ENCODE measurements at regions not wholly inside any gene's neighbourhood (a gene's known extent, or its start where the extent isn't known, plus 50 kb on each side); places are given as distances from the start of the nearest gene placed in this dataset.

DNA sequence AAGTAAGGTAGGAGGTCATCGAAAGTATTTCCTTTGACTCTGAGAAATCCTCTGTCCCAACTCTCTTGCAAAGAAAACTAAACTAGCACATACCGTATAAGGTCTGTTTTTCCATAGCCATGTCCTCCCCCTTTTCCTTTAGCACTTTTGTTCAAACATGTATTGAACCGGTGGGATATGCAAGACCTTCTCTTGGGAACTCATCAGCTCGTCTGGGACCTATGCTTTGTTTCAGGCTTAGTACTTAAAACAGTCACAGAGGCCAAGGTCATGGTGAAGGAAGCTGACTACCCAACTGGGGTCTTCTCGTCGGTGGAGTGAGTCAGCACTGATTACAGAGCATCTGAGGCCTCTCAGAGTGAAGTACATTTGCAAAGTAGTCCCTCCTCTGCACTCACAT is 185.0 kb downstream of the ZBTB18 start:
- Histone ChIP-seq H3K4me3 (ENCODE audit: low read length) (no peak overlapping the region), H3K4me1 (ENCODE audit: insufficient read depth, low read length) (peaks cover 11% of the 10 kb centered on the region), H3K9me3 (ENCODE audit: low read length) (no peaks in the 10 kb centered on the region), H3K36me3 (ENCODE audit: insufficient read depth, low read length) (no peaks in the 10 kb centered on the region), H3K27me3 (ENCODE audit: insufficient read depth, low read length, poor library complexity, severe bottlenecking) (no peaks in the 10 kb centered on the region), H3K27ac (ENCODE audit: low read depth, low read length) (no peak overlapping the region)
- ChIA-PET CTCF (no interaction called here), POLR2A (no interaction called here)
- peaks cover 2 to 12% (median 7%) of the 10 kb centered on the region in 3 donors for H3K4me1 Mint-ChIP-seq
- no peak overlapping the region for H3K4me3 Mint-ChIP-seq
- H3K27ac Mint-ChIP-seq, result peak overlapping the region in 1 of 8 donors; percentile 76
- H3K27me3 Mint-ChIP-seq, result peaks cover 7 to 15% of the 10 kb centered on the region in 2 donors
- no peak for DNase-seq
- no peaks in the 10 kb centered on the region for H3K36me3 Mint-ChIP-seq
- no peaks in the 10 kb centered on the region for H3K9me3 Mint-ChIP-seq

DNA sequence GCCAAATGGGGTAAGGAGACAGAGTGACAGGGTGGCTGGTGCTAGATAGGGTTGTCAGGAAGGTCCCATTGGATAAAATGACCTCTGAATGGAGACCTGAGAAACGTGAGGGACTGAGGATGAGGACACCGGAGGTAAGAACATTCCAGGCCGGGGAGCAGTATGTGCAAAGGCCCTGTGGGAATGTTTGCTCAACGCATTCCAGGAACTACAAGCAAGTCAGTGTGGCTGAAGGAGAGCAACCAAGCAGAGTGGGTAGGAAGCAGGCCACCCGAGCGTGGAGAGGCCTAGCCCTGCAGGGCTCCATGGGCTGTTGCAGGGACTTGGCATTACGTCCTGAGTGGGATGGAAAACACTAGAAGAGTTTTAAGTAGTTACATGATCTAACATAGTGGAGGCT is 185.6 kb downstream of the ZBTB18 start:
- Histone ChIP-seq H3K4me3 (ENCODE audit: low read length) (no peak overlapping the region), H3K36me3 (ENCODE audit: insufficient read depth, low read length) (no peaks in the 10 kb centered on the region), H3K27me3 (ENCODE audit: insufficient read depth, low read length, poor library complexity, severe bottlenecking) (no peaks in the 10 kb centered on the region), H3K9me3 (ENCODE audit: low read length) (no peaks in the 10 kb centered on the region), H3K4me1 (ENCODE audit: insufficient read depth, low read length) (peaks cover 11% of the 10 kb centered on the region), H3K27ac (ENCODE audit: low read depth, low read length) (no peak overlapping the region)
- ChIA-PET CTCF (no interaction called here), POLR2A (no interaction called here)
- peak overlapping the region in 1 of 8 donors; percentile 76 for H3K27ac Mint-ChIP-seq
- H3K36me3 Mint-ChIP-seq, result no peaks in the 10 kb centered on the region
- peaks cover 4 to 10% of the 10 kb centered on the region in 2 donors for H3K27me3 Mint-ChIP-seq
- no peak for DNase-seq
- H3K4me3 Mint-ChIP-seq, result no peak overlapping the region
- H3K9me3 Mint-ChIP-seq, result no peaks in the 10 kb centered on the region
- peaks cover 2 to 8% (median 7%) of the 10 kb centered on the region in 3 donors for H3K4me1 Mint-ChIP-seq

DNA sequence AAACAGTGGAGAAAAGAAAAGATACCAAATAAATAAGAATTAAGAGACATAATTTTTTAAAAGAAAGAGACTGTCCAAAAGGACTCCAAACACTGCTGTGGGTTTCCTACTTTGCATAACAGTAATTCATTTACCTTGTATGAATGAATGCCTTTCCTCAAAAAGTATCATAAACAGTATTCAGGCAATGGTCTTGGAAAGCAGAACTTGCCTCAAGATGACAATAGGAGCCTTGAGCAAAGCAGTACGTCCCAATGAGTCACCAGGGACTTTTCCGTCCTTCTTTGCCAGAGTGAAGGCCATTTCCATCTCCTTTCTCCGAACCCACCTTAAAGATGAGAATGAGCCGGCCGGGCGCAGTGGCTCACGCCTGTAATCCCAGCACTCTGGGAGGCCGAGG is 186.4 kb downstream of the ZBTB18 start:
- POLR2A ChIA-PET, result no interaction called here

DNA sequence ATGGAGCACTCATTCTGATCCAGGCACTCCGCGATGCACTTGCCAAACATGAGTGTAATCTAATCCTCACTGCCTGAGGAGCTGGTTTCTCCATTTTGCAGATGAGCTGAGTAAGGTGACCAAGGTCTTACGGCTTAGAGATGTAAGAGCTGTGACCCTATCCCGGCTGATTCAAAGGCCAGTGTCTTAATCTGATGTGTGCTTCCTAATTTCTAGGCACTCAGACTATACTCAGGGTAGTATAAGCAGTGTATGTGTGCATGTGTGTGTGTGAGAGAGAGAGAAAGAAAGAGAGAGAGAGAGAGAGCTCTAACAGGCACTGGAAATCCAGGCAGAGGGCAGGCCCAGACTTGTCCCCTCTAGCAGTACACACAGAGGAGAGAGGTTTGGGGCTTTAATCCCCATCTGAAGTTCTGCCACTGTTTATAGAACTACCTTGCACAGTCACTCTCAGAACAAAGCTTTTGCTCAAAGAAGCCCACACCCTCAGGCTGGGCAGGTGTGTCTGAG is 188.2 kb downstream of the ZBTB18 start:
- peaks cover 17% of the 10 kb centered on the region for H3K4me1 ChIP-seq (ENCODE audit: insufficient read depth, low read length)
- H3K9me3 Mint-ChIP-seq, result no peaks in the 10 kb centered on the region
- no peaks in the 10 kb centered on the region for H3K9me3 ChIP-seq (ENCODE audit: low read length)
- no peak overlapping the region for H3K27ac ChIP-seq (ENCODE audit: low read depth, low read length)
- peaks cover 1 to 11% of the 10 kb centered on the region in 2 donors for H3K27me3 Mint-ChIP-seq
- H3K4me3 ChIP-seq (ENCODE audit: low read length), result no peak overlapping the region
- no peaks in the 10 kb centered on the region for H3K27me3 ChIP-seq (ENCODE audit: insufficient read depth, low read length, poor library complexity, severe bottlenecking)
- ChIA-PET CTCF (no interaction called here), POLR2A (interaction anchor here (0.7 kb wide), 1 partner anchor 96 kb away, joined by 3 read pairs; no protein-coding TSS in a partner anchor)
- H3K36me3 ChIP-seq (ENCODE audit: insufficient read depth, low read length), result no peaks in the 10 kb centered on the region
- DNase-seq, result no peak
- no peak overlapping the region for H3K4me3 Mint-ChIP-seq
- H3K27ac Mint-ChIP-seq, result peak overlapping the region in 3 of 8 donors; percentile 32 to 73 (median 59)
- H3K4me1 Mint-ChIP-seq, result peaks cover 7% of the 10 kb centered on the region in 3 donors
- no peaks in the 10 kb centered on the region for H3K36me3 Mint-ChIP-seq

More for the DNA sequence above, 186.4 kb downstream of the ZBTB18 start:
- Mint-ChIP-seq H3K4me3 (no peak overlapping the region), H3K27me3 (peaks cover 3 to 7% of the 10 kb centered on the region in 2 donors), H3K27ac (peak overlapping the region in 1 of 8 donors; percentile 15), H3K4me1 (peaks cover 3 to 9% (median 9%) of the 10 kb centered on the region in 3 donors), H3K9me3 (no peaks in the 10 kb centered on the region), H3K36me3 (no peaks in the 10 kb centered on the region)
- Histone ChIP-seq H3K9me3 (ENCODE audit: low read length) (no peaks in the 10 kb centered on the region), H3K4me1 (ENCODE audit: insufficient read depth, low read length) (peaks cover 13% of the 10 kb centered on the region), H3K27ac (ENCODE audit: low read depth, low read length) (no peak overlapping the region), H3K27me3 (ENCODE audit: insufficient read depth, low read length, poor library complexity, severe bottlenecking) (no peaks in the 10 kb centered on the region), H3K36me3 (ENCODE audit: insufficient read depth, low read length) (no peaks in the 10 kb centered on the region), H3K4me3 (ENCODE audit: low read length) (no peak overlapping the region)
- CTCF ChIA-PET, result no interaction called here
- no peak for DNase-seq

DNA sequence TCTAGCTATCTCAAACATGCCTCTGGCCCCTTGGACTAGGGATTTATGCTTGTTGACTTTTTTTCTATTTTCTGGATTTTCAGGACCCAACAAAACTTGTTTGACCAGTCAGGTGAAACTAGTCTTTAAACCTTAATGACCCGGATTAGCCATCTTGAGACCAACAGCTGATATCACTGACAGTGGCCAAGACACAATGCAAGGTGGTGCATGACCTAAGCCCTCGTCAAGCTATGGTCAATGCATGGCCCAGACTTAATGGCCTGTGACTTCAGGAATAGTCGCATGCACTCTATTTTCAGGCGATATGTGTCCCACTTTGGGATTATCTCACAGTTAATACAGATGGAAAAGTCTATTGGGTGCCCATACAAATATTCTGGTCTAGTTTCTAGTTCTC is 190.4 kb downstream of the ZBTB18 start:
- no peak overlapping the region for H3K4me3 Mint-ChIP-seq
- POLR2A ChIA-PET, result no interaction called here

DNA sequence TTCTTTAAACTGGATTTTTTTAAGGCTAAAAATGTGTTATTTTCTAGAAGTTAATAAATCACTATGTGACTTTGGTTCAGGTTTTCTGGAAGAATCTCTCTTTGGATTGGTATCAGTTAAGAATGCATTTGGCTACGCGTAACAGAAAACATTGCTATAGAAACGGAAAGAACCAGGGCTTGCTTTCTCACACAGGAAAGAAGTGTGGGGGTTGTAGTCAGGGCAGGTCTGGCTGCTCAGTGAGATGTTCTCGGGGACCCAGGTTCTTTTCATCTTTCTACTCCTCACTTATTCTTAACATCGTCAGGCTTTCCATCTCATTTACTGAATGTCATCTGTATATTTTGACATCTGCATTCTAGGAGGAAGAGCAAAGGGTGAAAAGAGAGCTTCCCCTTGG is 191.4 kb downstream of the ZBTB18 start:
- Mint-ChIP-seq H3K9me3 (no peaks in the 10 kb centered on the region), H3K27ac (no peak overlapping the region)
- CTCF ChIA-PET, result no interaction called here

More for the DNA sequence above, 190.4 kb downstream of the ZBTB18 start:
- H3K27me3 ChIP-seq (ENCODE audit: insufficient read depth, low read length, poor library complexity, severe bottlenecking), result no peaks in the 10 kb centered on the region
- no peaks in the 10 kb centered on the region for H3K36me3 ChIP-seq (ENCODE audit: insufficient read depth, low read length)
- no peaks in the 10 kb centered on the region for H3K36me3 Mint-ChIP-seq
- no peak overlapping the region for H3K27ac ChIP-seq (ENCODE audit: low read depth, low read length)
- no peaks in the 10 kb centered on the region for H3K9me3 Mint-ChIP-seq
- no peak for DNase-seq
- H3K4me1 ChIP-seq (ENCODE audit: insufficient read depth, low read length), result peaks cover 17% of the 10 kb centered on the region
- H3K4me1 Mint-ChIP-seq, result peaks cover 7% of the 10 kb centered on the region in 3 donors
- no peaks in the 10 kb centered on the region for H3K9me3 ChIP-seq (ENCODE audit: low read length)
- no peak overlapping the region for H3K27ac Mint-ChIP-seq
- CTCF ChIA-PET, result no interaction called here
- H3K4me3 ChIP-seq (ENCODE audit: low read length), result no peak overlapping the region
- peaks cover 1 to 11% of the 10 kb centered on the region in 2 donors for H3K27me3 Mint-ChIP-seq

DNA sequence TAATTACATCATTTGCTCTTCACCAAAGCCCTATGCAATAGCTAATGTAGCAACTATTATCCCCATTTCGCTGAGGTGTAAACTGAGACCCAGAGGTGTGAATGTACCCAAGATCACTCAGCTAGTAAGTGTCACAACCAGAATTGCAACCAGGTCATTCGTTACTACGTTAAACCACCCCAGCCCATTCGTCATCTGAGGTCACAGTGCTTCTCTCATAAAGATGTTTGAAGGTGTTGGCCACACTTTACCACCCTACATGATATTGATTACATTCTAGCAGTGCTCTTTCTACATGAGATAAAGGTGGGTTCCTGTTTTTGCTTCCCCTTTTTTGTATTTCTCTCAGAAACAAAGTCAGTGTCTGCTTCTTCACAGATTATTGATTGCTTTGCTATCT is 195.3 kb downstream of the ZBTB18 start:
- Mint-ChIP-seq H3K27me3 (peaks cover 0 to 11% of the 10 kb centered on the region in 2 donors), H3K4me1 (peaks cover 4 to 7% (median 5%) of the 10 kb centered on the region in 3 donors), H3K27ac (no peak overlapping the region), H3K36me3 (no peaks in the 10 kb centered on the region), H3K9me3 (no peaks in the 10 kb centered on the region), H3K4me3 (no peak overlapping the region)
- ChIA-PET CTCF (no interaction called here), POLR2A (no interaction called here)
- Histone ChIP-seq H3K36me3 (ENCODE audit: insufficient read depth, low read length) (no peaks in the 10 kb centered on the region), H3K4me3 (ENCODE audit: low read length) (no peak overlapping the region), H3K9me3 (ENCODE audit: low read length) (no peaks in the 10 kb centered on the region), H3K27me3 (ENCODE audit: insufficient read depth, low read length, poor library complexity, severe bottlenecking) (no peaks in the 10 kb centered on the region), H3K27ac (ENCODE audit: low read depth, low read length) (no peak overlapping the region), H3K4me1 (ENCODE audit: insufficient read depth, low read length) (peaks cover 6% of the 10 kb centered on the region)
- DNase-seq, result no peak

More for the DNA sequence above, 191.4 kb downstream of the ZBTB18 start:
- H3K9me3 ChIP-seq (ENCODE audit: low read length), result no peaks in the 10 kb centered on the region
- POLR2A ChIA-PET, result no interaction called here
- H3K27me3 ChIP-seq (ENCODE audit: insufficient read depth, low read length, poor library complexity, severe bottlenecking), result no peaks in the 10 kb centered on the region
- peak in 1 of 5 donors; percentile 13 for DNase-seq
- H3K4me1 ChIP-seq (ENCODE audit: insufficient read depth, low read length), result peaks cover 17% of the 10 kb centered on the region
- H3K27me3 Mint-ChIP-seq, result peaks cover 0 to 11% of the 10 kb centered on the region in 2 donors
- peaks cover 7% of the 10 kb centered on the region in 3 donors for H3K4me1 Mint-ChIP-seq
- no peaks in the 10 kb centered on the region for H3K36me3 Mint-ChIP-seq
- no peak overlapping the region for H3K4me3 Mint-ChIP-seq
- no peak overlapping the region for H3K4me3 ChIP-seq (ENCODE audit: low read length)
- H3K36me3 ChIP-seq (ENCODE audit: insufficient read depth, low read length), result no peaks in the 10 kb centered on the region
- H3K27ac ChIP-seq (ENCODE audit: low read depth, low read length), result no peak overlapping the region

DNA sequence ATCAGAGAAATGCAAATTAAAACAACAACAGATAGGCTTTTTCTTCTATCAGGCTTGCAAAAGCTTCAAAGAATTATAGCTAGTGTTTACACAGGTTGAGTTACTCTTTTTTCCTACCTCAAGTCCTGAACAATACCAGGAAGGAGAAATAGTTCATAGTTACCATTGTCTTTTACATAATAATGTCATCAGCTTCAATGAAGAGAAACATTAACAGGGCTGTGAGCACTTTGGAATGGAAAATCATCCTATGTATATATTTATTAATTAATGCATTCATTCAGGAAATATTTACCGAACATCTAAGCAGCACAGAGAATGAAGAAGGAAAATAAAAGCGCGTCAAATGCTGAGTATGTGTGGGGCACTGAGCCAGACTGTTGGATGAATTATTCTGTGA is 197.3 kb downstream of the ZBTB18 start:
- no peak overlapping the region for H3K4me3 ChIP-seq (ENCODE audit: low read length)

More for the DNA sequence above, 197.3 kb downstream of the ZBTB18 start:
- DNase-seq, result no peak
- Mint-ChIP-seq H3K9me3 (no peaks in the 10 kb centered on the region), H3K36me3 (no peaks in the 10 kb centered on the region), H3K4me3 (no peak overlapping the region), H3K27ac (no peak overlapping the region), H3K4me1 (no peaks in the 10 kb centered on the region), H3K27me3 (peaks cover 0 to 5% of the 10 kb centered on the region in 2 donors)
- no peaks in the 10 kb centered on the region for H3K27me3 ChIP-seq (ENCODE audit: insufficient read depth, low read length, poor library complexity, severe bottlenecking)
- no peaks in the 10 kb centered on the region for H3K36me3 ChIP-seq (ENCODE audit: insufficient read depth, low read length)
- ChIA-PET CTCF (no interaction called here), POLR2A (no interaction called here)
- no peak overlapping the region for H3K27ac ChIP-seq (ENCODE audit: low read depth, low read length)
- H3K4me1 ChIP-seq (ENCODE audit: insufficient read depth, low read length), result no peaks in the 10 kb centered on the region
- no peaks in the 10 kb centered on the region for H3K9me3 ChIP-seq (ENCODE audit: low read length)
